ENCODE measurements at regions not wholly inside any gene's neighbourhood (a gene's known extent, or its start where the extent isn't known, plus 50 kb on each side); places are given as distances from the start of the nearest gene placed in this dataset.
"Not testable (repeated sequence)": the region's sequence is repeated elsewhere in the genome, so short reads cannot be mapped to it uniquely, and the experiment has no call there.

GRCh38 chr18:59848002-59848401, 51.8 kb upstream of the PMAIP1 start:
- DNase-seq = peak; percentile 74

- DNase-seq = not testable (repeated sequence)
Observed at GRCh38 chr18:59847491-59847846, 52.3 kb upstream of the PMAIP1 start.

- DNase-seq = peak; percentile 48
Observed at GRCh38 chr18:59846814-59847490, 52.8 kb upstream of the PMAIP1 start.

- DNase-seq = peak; percentile 44
Observed at GRCh38 chr18:59842947-59843346, 56.8 kb upstream of the PMAIP1 start.

GRCh38 chr18:59839931-59840685, 59.7 kb upstream of the PMAIP1 start:
- peak; percentile 50 for DNase-seq

GRCh38 chr18:59839246-59839645, 60.5 kb upstream of the PMAIP1 start:
- DNase-seq = peak; percentile 32

- DNase-seq = peak; percentile 93
Observed at GRCh38 chr18:59837586-59837985, 62.2 kb upstream of the PMAIP1 start.

- no peak for DNase-seq
Observed at GRCh38 chr18:59835605-59836379, 64.0 kb upstream of the PMAIP1 start.

GRCh38 chr18:59834267-59834666, 65.5 kb upstream of the PMAIP1 start:
- no peak for DNase-seq

GRCh38 chr18:59833785-59834184, 66.0 kb upstream of the PMAIP1 start:
- DNase-seq = no peak

- peak; percentile 95 for DNase-seq
Observed at GRCh38 chr18:59823596-59824195, 76.1 kb upstream of the PMAIP1 start.

GRCh38 chr18:59822612-59823550, 76.9 kb upstream of the PMAIP1 start:
- DNase-seq = no peak

GRCh38 chr18:59821983-59822382, 77.8 kb upstream of the PMAIP1 start:
- DNase-seq = no peak

- DNase-seq = no peak
Observed at GRCh38 chr18:59820663-59821062, 79.1 kb upstream of the PMAIP1 start.

GRCh38 chr18:59818769-59819168, 81.0 kb upstream of the PMAIP1 start:
- DNase-seq = no peak

- DNase-seq = no peak
Observed at GRCh38 chr18:59814891-59815290, 84.9 kb upstream of the PMAIP1 start.

GRCh38 chr18:59813942-59814341, 85.9 kb upstream of the PMAIP1 start:
- DNase-seq = no peak

GRCh38 chr18:59810735-59811520, 88.9 kb upstream of the PMAIP1 start:
- DNase-seq = no peak

GRCh38 chr18:59810183-59810582, 89.6 kb upstream of the PMAIP1 start:
- no peak for DNase-seq

- no peak for DNase-seq
Observed at GRCh38 chr18:59802031-59802430, 97.8 kb upstream of the PMAIP1 start.

GRCh38 chr18:59801576-59801975, 98.2 kb upstream of the PMAIP1 start:
- no peak for DNase-seq
